ENCODE measurements at regions not wholly inside any gene's neighbourhood (a gene's known extent, or its start where the extent isn't known, plus 50 kb on each side); places are given as distances from the start of the nearest gene placed in this dataset.
"Not testable (repeated sequence)": the region's sequence is repeated elsewhere in the genome, so short reads cannot be mapped to it uniquely, and the experiment has no call there.

- no peak for DNase-seq
These were observed 174.3 kb downstream of the CPS1 start for GRCh38 chr2:210730672-210731071.

DNA sequence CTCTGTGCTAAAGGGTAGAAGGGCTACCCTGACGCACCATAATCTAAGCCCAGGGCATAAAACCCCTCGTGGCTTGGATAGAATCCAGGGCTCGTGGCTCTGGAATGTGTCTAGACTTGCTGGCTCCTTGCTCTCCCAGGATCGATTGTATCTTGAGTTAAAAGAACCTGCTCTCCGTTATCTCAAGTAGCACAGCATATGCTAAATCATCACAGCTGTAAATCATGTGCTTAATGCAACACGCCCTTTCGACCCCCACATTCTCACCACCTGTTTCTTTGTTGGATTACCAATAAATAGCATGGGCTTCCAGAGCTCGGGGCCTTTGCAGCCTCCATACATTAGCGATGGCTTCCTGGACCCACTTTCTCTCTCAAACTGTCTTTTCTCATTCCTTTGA, 190.4 kb downstream of the CPS1 start:
- peak; percentile 95 for DNase-seq

DNA sequence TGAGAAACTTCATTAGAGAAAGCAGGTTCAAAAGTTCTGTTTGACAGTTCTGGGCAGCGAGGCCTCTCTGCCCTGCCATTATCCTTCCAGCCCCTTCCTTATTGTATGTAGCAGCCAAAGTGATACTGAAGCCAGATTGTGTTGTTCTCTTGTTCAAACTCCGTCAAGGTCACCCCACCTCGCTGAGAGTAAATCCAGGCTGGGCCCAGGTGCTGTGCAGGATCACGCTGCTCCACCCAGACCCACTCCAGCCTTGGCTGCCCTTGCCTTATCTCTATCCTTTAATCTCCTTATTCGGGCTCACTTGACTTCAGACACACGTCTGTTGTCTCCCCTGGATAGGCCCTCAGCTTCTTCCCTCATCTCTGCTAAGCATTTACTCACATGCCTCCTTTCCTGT, 196.1 kb downstream of the CPS1 start:
- peak; percentile 100 for DNase-seq

- no peak for DNase-seq
These were observed 197.0 kb downstream of the CPS1 start for GRCh38 chr2:210753386-210753785.

GRCh38 chr2:210756855-210757254, 200.5 kb downstream of the CPS1 start:
- no peak for DNase-seq

- DNase-seq: no peak
These were observed 206.5 kb downstream of the CPS1 start for GRCh38 chr2:210762604-210763588.

- no peak for DNase-seq
These were observed 212.0 kb downstream of the CPS1 start for GRCh38 chr2:210768329-210768910.

DNA sequence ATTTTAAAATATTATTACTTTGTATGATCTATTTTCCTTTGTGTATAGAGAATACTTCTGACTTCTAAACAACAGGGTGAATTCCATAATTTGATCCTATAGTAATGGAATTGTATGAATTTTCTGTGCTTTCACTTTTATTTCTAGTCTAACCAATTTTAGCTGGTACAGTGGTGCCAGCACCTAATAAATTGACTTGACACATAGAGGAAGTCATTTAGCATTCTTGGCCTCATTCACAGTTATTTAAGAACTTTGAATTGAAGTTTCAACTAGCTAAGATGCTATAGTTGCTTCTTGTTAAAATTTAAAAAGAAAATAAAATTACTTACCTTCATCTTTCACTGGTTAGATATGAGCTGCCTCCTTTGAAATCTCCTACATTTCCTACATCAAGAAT, 220.4 kb downstream of the CPS1 start:
- DNase-seq: no peak

- DNase-seq: no peak
These were observed 225.8 kb downstream of the CPS1 start for GRCh38 chr2:210782222-210782621.

- DNase-seq: not testable (repeated sequence)
These were observed 231.4 kb downstream of the CPS1 start for GRCh38 chr2:210787831-210788230.

GRCh38 chr2:210792000-210792399, 235.6 kb downstream of the CPS1 start:
- DNase-seq: peak; percentile 56

DNA sequence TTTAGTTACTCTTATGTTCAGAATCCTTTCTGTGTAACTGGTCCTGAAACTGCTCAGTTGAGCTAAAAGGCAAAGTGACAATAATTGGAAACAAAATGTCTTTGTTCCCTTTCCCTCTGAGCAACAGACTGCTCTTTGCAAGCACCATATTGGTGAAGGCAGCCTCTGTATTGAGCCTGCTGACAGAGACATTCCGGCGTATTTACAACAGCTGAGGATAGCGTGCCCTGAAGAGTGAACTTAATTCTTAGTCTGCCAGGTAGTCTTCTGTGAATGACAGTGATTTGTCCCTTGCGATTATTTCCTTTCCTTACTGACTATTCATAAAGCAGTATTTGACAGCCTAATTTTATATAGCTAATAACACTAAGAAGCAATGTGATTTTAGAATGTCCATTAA, 239.1 kb downstream of the CPS1 start:
- DNase-seq: no peak

GRCh38 chr2:210798180-210798579, 241.8 kb downstream of the CPS1 start:
- no peak for DNase-seq

- DNase-seq: no peak
These were observed 258.0 kb downstream of the CPS1 start for GRCh38 chr2:210814251-210815025.

DNA sequence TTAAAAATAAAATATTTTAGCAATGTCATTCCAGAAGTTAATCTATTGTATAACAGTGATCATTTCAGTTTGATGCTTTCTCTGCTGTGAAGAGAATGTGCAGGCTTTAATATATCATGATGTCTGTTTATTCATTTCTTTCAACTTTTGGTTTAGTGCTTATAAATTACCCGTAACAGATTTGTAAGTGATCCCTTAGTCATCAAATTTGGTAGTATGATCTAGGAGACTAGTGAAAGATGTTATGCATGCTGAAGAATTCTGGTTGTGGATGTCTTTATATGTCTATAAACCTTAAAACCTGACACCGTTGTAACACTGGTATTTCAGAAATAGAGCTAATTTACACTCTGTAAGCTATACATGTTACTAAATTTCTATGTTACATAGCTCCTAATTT, 260.4 kb downstream of the CPS1 start:
- DNase-seq: no peak

GRCh38 chr2:210818473-210818872, 262.1 kb downstream of the CPS1 start:
- no peak for DNase-seq

GRCh38 chr2:210833403-210833802, 277.0 kb downstream of the CPS1 start:
- no peak for DNase-seq

DNA sequence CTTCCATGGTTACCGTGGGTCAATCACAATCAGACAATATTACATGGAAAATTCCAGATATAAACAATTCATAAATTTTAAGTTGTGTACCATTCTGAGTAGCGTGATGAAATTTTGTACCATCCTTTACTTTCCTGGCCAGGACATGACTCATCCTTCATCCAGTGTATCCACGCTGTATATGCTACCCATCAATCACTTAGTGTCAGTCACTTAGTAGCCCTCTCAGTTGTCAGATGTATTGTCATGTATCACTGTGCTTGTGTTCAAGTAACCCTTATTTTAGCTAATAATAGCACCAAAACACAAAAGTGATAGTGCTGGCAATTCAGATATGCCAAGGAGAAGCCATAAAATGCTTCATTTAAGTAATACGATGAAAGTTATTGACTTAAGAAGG, 282.6 kb downstream of the CPS1 start:
- no peak for DNase-seq

GRCh38 chr2:210839450-210839849, 283.1 kb downstream of the CPS1 start:
- no peak for DNase-seq

GRCh38 chr2:210842896-210843295, 286.5 kb downstream of the CPS1 start:
- DNase-seq: no peak

GRCh38 chr2:210844016-210844415, 287.6 kb downstream of the CPS1 start:
- no peak for DNase-seq

DNA sequence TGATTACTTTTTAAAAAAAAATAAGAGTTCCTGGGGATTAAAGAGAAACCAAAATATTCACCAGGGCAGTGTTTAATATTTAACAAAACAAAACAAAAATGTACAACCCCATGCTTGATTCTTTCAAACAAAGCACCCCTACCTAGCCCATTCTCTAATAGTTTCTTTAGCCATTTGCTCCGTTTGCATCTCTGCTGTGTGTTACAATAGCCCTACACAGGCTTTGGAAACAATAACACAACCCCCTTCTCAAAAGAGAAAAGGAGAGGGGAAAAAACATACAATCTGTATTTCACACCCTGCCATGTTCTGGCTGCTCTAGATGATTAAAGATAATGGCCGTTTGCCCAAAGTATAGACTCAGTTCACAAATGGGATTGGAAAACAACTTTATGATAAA, 302.9 kb downstream of the CPS1 start:
- DNase-seq: no peak

- peak; percentile 38 for DNase-seq
These were observed 303.9 kb downstream of the CPS1 start for GRCh38 chr2:210860276-210860675.
